NCI-H1694 treated with DMSO at 0.1 percent for 48 hours (cell line): ENCODE measurements at regions not wholly inside any gene's neighbourhood (a gene's known extent, or its start where the extent isn't known, plus 50 kb on each side); places are given as distances from the start of the nearest gene placed in this dataset.
"Not testable (repeated sequence)": the region's sequence is repeated elsewhere in the genome, so short reads cannot be mapped to it uniquely, and the experiment has no call there.

Experiments used
- DNase-seq: peaks from one replicate; lab custom pipeline; 2025; lab: John Stamatoyannopoulos, UW

DNA sequence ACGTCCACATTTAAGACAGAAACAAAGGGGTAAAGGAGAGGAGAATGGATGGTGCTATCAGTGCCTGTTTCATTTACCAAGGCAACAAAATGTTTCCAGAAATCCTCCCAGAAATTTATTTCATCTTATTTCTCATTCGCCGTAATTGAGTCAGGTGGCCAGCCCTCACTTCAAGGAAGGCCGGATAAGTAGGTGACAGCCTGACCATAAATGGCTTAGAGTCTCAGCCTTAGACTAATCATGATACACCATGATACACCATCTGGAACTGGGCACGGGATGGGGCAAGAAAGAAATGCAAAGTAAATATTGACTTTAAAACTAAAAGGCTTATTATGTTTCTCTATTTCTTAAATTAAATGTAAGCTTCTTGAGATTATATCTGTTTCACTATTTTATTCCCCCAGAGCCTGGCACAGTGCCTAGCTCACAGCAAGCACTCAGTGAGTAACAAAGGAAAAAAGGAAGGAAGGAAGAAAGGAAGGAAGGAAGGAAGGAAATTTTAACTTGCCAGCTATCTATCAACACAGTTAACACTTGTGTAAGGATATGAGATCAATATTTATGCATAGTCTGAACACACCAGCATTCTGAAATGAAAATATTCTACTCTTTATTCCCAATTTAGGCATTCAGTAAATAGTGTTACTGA is 106.1 kb upstream of the FSCB start:
- no peak for DNase-seq

DNA sequence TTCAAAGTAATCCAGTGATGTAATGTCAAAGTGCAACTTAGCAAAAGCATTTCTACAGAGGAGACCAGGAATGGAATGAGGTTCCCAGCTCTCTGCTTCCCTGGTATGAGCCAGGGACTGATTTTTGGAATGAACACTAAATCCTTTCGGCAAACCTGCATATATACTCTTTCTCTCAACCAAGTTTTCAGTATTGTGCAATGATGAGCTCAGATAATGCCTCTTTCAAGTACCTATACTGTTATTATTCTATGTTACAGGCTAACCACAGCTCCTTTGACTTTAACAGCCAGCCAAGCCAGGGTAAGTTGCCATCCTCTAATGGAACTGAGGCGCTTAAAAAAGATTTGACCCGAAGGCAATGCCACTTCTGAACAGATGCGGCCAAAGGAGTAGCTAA is 104.9 kb upstream of the FSCB start:
- no peak for DNase-seq

DNA sequence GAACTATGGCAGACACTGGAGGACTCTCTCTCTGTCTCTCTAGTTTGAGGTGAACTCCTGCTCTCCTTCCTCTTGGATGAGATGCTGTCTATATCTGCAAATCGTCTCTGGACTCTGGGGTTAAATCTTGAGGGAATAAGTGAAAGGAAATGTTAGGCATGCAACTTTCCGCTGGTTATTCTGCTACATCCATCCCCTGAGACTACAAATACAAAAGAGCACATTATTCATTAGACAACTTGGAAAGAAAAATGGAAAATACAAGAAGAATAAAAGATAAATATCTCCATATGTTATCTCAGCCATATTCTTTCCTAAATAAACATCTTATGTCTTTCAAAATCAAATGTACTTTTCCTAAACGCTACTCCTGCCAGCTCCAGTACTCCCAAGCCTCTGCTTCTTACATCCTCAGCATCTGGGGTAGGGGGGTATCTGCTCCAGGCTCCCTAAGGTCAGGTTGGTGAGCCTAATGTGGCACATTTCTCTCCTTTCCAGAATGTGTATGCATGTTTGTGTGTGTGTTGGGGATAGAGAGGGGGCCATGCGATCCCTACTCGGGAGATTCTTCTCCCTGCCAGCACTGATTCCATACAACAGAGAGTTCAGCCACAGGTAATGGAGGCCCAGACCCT is 102.9 kb upstream of the FSCB start:
- DNase-seq: no peak

DNA sequence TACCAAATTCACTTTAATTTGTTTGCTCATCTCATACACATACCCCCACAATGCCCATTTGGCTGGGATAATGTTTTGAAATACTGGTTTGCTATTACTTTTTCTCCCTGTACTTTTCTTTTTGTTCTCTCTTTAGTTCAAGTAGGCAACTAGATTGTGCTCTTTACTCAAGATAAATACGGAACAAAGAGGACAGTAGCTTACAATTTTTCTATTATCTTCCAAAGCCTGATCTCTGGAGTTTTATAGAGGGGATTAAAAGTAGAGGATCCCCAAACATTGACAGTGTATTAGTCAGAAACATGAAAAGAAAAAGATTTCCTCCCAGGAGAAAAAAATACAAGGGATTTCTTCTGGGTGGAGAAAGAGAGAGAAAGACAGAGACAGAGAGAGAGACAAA is 102.1 kb upstream of the FSCB start:
- no peak for DNase-seq

DNA sequence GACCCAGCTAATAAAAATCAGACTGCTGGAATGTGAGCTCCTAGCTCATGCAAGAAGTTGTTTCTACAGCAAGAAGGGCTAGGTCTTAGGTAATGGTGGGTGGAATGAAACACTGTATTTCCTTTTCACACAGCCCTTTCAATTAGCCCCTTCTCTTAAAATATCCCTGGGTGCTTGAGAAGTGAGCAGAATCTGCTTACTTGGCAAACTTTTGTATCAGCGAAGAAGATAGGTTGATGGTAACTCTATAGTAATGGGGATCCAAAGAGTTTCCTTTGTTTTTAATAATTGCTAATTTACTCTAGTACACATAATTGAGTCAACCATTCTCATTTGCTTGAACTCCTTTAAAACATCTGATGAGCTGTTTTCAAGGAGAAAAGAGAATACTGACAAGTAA is 100.6 kb upstream of the FSCB start:
- DNase-seq: no peak

DNA sequence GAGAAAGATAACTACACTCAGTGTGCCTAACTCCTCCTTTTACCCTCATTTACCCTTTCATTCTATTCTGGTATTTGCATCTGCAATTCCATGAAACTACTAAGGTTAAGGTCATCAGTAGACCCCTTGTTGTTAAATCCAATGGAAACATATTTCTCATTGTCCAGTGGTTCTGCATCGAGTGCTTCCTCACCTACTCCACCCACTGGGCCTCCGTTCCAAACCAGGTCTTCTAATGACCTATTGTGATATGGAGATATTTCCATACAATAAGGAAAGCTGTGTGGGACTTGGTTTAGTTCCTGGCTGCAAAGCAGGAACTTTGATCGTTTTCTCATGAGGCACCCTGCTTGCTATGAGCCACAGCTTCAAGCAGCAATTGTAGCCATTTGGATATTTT is 99.5 kb upstream of the FSCB start:
- DNase-seq: no peak

DNA sequence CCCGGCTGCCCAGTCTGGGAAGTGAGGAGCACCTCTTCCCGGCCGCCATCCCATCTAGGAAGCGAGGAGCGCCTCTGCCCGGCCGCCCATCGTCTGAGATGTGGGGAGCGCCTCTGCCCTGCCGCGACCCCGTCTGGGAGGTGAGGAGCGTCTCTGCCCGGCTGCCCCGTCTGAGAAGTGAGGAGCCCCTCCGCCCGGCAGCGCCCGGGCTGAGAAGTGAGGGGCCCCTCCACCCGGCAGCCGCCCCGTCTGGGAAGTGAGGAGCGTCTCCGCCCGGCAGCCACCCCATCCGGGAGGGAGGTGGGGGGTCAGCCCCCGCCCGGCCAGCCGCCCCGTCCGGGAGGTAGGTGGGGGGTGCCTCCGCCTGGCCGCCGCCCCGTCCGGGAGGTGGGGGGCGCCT is 94.2 kb upstream of the FSCB start:
- not testable (repeated sequence) for DNase-seq

DNA sequence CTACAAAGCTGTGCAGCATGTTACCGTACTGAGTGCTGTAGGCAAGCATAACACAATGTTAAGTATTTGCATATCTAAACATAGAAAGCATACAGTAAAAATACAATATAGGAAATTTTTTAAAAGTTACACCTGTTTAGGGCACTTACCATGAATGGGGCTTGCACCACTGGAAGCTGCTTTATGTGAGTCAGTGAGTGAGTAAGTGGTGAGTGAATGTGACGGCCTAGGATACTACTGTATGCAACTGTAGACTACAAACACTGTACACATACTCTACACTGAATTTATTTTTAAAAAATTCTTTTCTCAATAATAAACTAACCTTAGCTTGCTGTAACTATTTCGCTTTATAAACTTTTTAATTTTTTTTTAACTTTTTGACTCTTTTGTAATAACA is 82.1 kb upstream of the FSCB start:
- DNase-seq: no peak

DNA sequence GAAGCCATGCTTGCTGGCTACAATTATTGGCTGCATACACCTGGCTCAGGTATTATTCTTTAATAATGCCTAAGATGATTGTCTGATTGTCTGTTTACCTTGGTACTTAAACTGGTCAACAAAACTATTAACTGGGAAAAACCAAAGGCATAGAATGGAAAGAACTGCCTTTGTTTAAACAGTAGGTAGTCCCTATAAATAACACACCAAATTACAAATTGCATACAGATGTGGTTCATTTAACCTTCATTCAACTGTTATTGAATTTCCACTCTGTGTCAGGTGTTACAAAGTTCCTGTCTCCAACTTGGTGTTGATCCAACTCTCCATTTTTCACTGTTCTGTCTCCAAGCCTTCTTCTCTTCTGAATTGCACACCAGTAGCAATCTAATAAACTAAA is 79.8 kb upstream of the FSCB start:
- no peak for DNase-seq

DNA sequence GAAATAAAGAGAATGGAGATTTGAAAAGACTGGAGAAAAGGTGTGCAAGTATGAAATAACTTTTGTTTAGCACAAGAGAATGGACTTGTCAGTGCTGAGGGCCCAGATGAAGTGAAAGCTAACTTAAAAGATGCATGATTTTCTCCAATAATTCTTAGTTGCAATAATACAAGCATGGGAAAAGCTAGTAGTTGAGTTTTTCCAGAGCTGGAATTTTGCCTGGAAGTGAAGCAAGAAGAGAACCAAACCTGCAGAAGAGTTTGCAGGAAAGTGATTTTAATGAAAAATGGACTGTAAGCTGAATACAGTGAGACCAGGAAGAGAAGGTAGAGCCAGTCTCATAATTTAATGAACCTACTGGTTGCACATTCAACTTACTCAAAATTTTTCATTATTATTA is 69.3 kb upstream of the FSCB start:
- DNase-seq: no peak

DNA sequence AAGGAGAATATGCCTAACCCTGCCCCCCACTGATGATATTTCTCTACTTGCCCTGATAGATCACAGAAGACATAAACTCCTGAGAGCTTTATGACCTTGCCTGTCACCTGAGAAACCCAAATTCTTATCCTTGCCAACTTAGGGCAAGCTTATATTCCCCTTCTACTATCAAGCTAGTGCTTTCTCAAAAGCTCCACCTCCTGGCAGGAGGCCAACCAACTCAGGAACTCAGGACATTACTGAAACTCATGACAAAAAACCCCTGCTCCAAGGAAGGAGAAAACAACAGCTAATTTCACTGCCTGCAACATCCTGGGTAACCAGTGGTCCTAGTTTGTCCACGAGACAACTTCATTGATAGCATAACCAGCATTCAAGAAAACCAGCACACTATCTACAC is 60.9 kb upstream of the FSCB start:
- DNase-seq: no peak

DNA sequence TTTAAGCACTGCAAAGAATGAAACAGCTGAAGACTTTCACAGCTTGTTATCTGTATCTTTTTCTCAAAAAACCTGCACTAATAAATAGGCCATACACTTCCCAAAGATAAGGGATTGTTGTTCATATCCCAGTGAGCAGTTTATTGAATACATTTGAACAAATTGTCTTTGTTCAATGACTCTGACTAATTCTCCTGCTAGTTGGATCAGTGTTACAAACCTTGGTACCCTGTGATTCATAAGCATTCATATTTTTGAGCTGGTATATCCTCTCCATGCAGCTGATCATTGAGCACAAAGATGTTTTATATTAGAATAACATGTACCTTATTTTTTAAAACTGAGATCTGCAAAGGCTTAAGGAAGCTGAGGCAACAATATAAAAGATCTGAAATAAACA is 58.9 kb upstream of the FSCB start:
- DNase-seq: no peak

DNA sequence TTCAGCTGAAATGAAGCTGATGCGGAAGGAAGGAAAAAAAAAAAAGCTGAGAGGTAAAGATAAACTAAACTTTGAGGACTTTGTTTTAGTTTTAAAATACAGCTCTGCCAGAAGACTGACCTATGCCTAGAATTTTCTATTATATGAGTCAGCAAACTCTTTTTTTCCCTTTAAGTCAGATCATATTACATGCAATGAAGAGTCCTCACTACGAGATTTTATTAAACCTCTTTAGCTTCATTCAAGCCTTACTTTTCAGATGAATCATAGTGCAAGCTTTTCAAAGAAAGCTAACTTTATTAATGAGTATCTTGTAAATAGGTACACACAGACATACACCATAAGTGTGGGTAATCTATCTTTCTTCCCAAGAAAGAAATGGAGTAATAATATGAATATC is 57.8 kb upstream of the FSCB start:
- DNase-seq: no peak
